Mammary epithelial cell (primary cell): ENCODE measurements at regions not wholly inside any gene's neighbourhood (a gene's known extent, or its start where the extent isn't known, plus 50 kb on each side); places are given as distances from the start of the nearest gene placed in this dataset.

Experiments used
- CTCF ChIP-seq, 2 donors: IDR thresholded peaks in 1 of 2; conservative IDR thresholded peaks in 1 of 2; 2 replicates each; pipeline ENCODE4 v1.5.1; 2011 to 2012; ENCODE audit warnings: inconsistent platforms in 2 of 2, low read length in 2 of 2, mild to moderate bottlenecking in 2 of 2, control low read depth in 1 of 2, low read depth in 1 of 2; ENCODE audit not compliant: insufficient read depth in 1 of 2; ENCODE audit errors: extremely low read depth in 1 of 2
- EZH2 ChIP-seq: IDR thresholded peaks from 2 replicates; pipeline ENCODE4 v1.6.1; 2012; ENCODE audit warnings: low read length, inconsistent platforms, borderline replicate concordance

GRCh38 chr7:138289082-138289481 lies 171.0 kb upstream of the TRIM24 start:
- no peak for TF ChIP-seq CTCF (conservative IDR thresholded peaks at IDR 0.05 in 1 of 2, IDR thresholded peaks at IDR 0.05 in 1 of 2; ENCODE audit: extremely low read depth in 1 of 2, insufficient read depth in 1 of 2, low read depth in 1 of 2, low read length in 2 of 2)
- no peak for TF ChIP-seq EZH2
